D341Med (cell line): ENCODE measurements at regions not wholly inside any gene's neighbourhood (a gene's known extent, or its start where the extent isn't known, plus 50 kb on each side); places are given as distances from the start of the nearest gene placed in this dataset.

ENCODE experiments used
- DNase-seq: peaks from one replicate; pipeline ENCODE4 v3.0.0; 2012; ENCODE audit warnings: low spot score

GRCh38 chr3:43866529-43867353 is 176.0 kb downstream of the ABHD5 start:
- no peak for DNase-seq

DNA sequence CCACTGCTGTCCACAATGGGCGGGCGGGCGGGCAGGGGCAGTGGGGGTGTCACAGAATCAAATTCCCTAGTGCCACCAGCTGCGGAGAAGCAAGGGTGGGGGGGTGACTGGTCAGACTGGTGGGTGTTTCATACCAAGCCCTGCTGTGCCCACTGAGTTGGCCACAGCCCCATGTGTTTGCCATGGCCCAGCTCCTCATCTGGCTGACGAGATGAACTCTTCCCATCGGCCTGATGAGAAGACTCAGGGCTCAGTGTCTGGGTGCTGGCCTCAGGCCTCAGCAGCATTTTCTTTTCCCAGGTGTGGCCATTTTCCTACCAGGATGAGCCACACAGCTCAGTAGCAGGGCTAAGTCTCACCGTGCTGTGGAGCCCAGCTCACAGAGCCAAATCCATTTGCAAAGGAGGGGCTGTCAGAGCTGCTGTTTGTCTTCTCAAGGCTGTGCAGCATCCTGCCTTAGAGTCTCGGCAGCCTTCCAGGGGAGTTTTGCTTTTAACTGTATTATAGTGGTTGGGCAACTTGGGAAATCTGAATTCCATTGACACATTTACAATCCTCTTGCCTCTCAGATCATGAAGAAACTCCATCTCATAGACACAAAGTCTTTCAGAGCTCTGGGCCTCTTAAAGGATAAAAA is 176.8 kb downstream of the ABHD5 start:
- no peak for DNase-seq

GRCh38 chr3:43869491-43869890 is 178.8 kb downstream of the ABHD5 start:
- DNase-seq = no peak

DNA sequence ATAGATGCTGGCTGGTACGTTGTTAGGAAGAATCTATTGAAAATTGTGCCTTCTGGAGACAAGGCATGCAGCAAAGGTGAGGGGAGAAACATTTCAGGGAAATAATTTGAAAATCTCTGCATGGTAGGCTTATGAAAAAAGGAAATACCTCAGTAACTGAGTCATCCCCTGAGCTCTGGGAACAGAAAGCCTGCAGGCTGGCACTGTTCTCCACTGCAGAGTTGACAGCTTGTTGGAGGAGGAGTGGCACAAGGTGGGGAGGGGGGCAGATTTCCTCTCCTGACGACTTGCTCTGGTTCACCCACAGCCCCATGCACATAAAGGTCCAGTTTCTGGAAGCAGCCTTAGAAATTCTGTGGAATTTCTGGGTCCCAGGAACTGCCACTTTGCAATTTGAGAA is 179.4 kb downstream of the ABHD5 start:
- no peak for DNase-seq

DNA sequence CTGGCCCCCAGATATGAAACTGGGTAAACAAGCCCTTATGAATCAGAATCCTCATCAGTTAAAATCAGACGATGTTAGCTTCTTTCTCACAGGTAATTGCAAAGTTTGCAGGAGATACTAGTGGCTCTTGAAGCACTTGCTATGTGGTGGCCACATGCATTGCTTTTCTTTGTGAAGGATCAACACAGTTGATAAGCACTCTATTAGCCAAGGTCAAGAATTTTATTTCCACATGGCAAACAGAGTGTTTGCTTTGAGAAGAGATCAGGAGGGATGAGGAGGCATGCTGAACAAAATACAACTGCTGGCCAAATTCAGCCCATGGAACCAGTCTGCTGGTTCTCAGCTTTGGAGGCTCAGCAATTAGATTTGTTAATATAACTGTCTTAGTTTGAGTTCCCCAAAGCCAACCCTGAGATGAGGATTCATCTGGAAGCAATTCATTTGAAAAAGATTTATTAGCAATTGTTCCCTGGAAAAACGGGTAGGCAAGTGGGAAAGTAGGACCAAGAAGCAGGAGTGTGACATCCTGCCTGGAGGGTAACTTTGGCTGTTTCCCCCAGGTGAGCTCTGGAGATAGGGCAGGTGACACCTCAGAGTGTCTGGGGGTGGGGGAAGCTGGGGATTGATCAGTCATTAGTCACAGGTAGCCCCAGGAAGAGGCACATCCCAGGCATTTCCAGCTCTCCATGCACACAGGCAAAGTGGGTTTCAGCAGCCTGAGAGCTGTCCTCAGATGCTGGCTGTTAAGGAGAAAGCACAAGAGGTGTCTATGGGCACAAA is 180.3 kb downstream of the ABHD5 start:
- DNase-seq = no peak

DNA sequence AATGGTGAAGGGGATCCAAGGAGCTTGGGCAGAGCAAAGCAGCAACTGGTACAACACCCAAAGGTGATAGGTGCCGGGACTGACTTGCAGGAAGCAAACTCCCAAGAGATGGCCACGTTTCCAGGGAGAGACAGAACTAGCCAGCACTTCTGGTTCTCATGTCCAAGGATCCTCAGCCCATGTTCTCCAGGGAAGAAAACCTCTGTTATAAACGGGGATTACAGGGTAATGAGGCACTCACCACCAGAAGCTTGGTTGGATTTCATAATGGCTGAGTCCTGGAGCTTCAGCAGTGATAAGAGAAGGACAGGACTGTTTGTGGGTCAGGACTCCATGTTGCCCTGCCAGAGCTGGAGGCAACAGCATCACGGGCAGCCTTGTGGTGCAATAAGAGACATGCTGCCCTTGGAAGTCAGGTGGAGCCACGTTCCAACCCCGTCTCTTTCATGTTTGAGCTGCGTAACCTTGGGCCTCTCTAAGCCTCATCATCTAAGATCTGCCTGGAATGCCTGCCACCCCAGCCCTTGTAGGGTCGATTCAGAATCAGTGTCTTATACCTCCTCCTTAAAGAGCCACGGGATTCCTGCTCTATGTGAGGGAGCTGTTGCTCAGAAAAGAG is 181.0 kb downstream of the ABHD5 start:
- DNase-seq = no peak

- DNase-seq = no peak
Measured at GRCh38 chr3:43872301-43872700, 181.6 kb downstream of the ABHD5 start.

DNA sequence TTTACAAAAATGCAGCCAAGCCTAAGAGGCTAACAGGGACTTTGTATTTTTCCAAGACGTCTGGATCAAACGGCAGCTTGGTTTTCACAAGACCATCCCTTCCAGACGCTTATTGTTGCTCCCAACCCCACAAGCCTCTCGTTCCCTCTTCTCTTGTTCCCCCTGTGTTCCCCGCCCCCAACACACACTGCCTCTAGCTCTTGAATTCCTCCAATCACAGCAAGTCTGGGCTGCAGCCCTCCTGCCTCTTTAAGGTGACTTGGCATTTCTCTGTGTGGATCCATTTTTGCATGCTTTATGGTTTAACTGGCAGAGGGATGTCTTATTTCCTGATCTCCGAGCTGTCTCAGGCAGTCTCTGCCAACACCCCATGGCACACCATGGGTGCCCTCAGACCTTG is 182.2 kb downstream of the ABHD5 start:
- no peak for DNase-seq

DNA sequence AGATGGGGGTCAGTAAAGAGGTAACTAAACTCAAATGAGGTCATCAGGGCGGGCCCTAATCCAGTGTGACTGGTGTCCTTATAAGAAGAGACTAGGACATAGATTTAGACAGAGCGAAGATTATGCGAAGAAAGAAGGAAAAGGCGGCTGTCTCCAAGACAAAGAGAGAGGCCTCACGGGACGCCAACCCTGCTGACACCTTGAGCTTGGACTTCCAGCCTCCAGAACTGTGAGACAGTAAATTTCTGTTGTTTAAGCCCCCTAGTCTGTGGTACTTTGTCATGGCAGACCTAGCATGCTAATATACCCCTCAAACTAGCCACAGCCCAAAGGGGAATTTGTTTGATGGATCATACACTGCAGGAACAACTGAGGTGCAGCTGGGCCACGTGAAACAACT is 183.0 kb downstream of the ABHD5 start:
- no peak for DNase-seq

DNA sequence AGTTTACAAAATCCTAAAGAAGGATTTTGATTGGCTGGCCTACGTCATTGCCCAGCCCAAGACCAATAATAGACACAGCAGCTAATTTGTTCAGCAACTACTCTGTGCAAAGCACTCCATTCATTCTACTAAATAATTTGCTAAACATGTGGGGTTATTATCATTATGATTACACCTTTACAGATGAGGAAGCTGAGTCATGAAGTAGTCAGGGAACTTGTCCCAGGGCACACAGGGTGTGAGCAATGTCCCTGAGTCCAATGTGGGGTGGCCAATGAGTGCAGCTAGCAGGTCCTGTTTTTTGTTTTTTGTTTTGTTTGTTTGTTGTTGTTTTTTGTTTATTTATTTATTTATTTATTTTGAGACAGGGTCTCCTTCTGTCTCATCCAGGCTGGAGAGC is 183.6 kb downstream of the ABHD5 start:
- no peak for DNase-seq

GRCh38 chr3:43874731-43875130 is 184.0 kb downstream of the ABHD5 start:
- DNase-seq = no peak

DNA sequence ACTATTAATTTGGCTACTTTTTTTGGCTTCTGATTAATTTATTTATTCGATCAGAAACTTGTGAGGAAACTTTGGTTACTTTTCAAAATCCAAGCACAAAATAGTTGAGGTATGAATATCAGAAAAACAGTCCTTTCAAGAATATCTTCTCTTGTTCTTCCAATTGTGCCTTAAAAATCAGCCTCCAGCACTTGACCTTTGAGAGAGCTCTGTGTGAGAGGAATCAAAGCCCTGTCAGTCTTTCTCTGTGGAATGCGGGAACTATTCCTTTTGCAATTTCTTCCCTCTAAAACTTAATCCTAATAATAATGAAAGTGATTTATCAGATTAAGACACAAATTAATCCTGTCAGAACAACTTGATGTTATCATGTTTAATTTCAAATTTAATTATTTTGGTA is 185.9 kb downstream of the ABHD5 start:
- no peak for DNase-seq

DNA sequence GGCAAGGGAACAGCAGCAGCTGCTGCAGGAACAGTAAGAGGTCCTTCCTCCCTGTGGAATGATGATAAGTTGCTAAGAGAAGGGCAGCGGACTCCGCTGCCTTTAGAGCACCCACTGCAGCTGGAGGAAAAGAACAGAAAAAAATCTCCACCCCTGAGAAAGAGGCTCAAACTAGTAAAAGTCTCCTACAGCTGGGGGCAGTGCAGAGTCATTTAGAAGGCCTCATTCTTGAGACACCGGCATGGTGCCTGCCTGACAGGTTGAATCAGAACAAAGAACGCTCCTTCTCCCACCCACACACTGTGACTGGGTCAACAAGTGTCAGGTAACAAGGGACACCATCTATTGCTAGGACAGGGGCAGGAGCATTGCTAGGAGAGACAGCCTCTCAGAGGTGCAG is 188.4 kb downstream of the ABHD5 start:
- DNase-seq = peak; percentile 61

DNA sequence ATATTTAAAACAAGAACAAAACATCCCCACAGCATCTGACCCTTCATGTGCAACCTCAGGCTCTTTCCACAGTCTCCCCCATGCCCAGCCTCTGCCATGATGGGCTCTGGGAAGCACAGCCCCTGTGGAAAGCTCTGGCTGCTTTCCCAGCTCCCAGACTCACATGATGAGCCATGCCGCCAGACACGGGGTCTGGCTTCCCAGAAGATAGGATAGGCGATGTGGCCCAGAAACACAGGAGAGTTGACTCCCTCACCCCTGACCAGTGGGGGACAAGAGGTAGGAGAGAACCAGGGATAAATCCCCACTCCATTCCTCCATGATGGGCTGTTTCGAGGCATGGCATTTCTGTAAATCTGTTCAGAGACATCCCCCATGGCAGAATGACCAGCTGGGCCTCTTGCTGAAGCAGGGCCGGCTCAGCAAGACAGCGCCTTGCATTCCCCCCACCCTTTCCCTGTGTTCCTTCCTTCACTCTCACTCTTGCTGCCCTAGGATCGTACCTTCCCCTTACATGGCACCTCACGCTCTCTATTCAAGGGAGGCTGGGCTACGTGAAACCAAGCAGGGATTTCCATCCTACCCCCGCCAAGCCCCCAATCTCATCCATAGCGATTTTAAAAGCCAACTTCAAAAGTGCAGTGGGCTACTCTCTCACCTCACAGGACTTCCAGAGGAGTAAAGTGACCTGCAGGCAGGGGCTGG is 192.4 kb downstream of the ABHD5 start:
- DNase-seq = no peak

GRCh38 chr3:43883729-43884396 is 193.1 kb downstream of the ABHD5 start:
- DNase-seq = no peak

- no peak for DNase-seq
Measured at GRCh38 chr3:43884581-43884980, 193.8 kb downstream of the ABHD5 start.

DNA sequence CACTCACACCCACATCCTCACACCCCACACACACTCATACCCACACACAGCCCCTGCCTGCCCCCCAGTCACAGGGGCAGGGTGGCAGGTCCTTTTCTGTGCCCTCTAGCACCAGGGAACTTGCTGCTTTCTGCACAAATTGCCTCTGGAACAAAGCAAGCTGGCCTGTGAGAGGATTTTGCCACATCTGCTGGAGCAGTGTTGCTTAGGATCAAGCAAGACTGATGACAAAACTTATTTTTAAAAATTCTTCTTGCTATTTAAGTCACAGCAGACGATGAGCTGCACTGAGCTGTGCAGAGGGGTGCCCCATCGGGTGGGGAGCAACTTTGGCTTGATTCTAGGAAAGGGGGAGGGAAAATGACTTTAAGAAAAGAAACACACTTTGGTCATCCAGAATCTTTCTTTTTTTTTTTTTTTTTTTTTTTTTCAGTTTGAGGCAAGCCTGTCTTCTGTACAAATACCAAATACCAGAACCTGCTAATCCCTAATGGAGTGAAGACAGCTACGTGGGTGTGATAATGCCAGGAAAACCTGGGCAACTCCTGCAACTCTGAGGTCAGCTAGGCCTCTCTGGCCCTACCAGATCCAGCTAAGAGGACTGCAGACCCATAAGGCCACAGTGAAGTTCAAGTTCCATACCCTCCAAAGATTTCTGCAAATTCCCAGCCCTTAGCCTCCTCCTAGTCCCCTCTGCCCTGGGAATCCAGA is 195.3 kb downstream of the ABHD5 start:
- DNase-seq = no peak

- DNase-seq = no peak
Measured at GRCh38 chr3:43892061-43892460, 201.3 kb downstream of the ABHD5 start.

DNA sequence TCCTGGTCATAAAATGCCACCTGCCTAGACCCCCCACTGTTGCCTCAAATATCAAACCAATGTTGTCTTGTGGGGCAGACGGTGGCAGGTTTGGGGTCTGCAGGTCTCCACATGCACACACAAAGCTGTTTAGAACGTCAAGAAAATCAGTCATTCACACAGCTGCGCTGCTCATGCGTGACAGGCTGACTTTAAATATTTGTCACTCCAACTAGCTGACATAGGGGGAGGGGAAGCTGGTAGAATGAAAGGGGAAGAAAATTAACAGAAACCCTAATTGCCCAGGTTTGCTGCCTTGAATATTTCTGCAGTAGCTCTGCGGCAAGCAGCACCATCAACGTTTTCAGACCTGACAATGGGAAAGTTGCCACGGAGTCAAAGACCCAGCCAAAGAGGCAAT is 201.8 kb downstream of the ABHD5 start:
- DNase-seq = no peak

DNA sequence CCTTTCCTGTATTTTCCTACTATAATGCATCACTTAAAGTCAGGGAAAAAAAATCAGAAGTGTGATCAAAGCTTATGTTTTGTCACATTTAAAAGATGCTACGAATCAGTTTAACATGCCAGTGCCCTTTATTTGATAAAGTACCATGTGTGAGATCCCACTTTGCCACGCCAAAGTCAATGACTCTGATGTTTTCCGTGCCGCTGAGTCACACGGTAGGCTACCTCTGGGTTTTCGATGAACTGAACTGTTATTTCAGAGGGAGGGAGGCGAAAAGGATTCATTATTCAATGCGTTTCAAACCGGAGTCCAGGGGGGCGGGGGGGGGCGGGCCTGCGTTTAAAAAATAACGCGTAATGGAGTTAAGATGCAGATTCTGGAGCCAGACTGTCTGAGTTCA is 203.0 kb downstream of the ABHD5 start:
- no peak for DNase-seq
